SK-N-SH (cell line): ENCODE measurements at regions not wholly inside any gene's neighbourhood (a gene's known extent, or its start where the extent isn't known, plus 50 kb on each side); places are given as distances from the start of the nearest gene placed in this dataset.

Source experiments
- CTCF ChIA-PET: fragments of 300-600, 350-600 bp; formaldehyde crosslinking; extraction: SDS; loops from one replicate; lab custom pipeline; 2021; lab: Yijun Ruan, JAX
- POLR2A ChIA-PET: fragments of 350-600 bp; sonication (Branson Sonifier 250); formaldehyde crosslinking; extraction: SDS; loops from one replicate; lab custom pipeline; 2020; ENCODE audit warnings: antibody characterized with exemption, inconsistent platforms; lab: Yijun Ruan, JAX
- DNase-seq: peaks from one replicate; pipeline ENCODE4 v3.0.0; 2012
- H2AFZ ChIP-seq: fragments of 200-600 bp; sonication (generic); 2 replicates; pipeline ENCODE4 v1.8.1; 2016; ENCODE audit warnings: antibody characterized with exemption, mild to moderate bottlenecking, low read depth
- H3F3A ChIP-seq: fragments of 200-600 bp; sonication (generic); replicated peaks from 2 replicates; pipeline ENCODE3; 2016; ENCODE audit warnings: antibody characterized with exemption, mild to moderate bottlenecking; ENCODE audit not compliant: insufficient read depth
- H3K27ac ChIP-seq, 2 experiments: fragments of 200-500 bp in 1 of 2; fragments of 200-600 bp in 1 of 2; sonication (Bioruptor generic) in 1 of 2; sonication (generic), shearing (Covaris generic) in 1 of 2; 2 replicates each; pipeline versions ENCODE4 v1.5.1 to v1.6.1; 2014 to 2016; ENCODE audit warnings: low read depth in 2 of 2, inconsistent platforms in 1 of 2, low read length in 1 of 2, mild to moderate bottlenecking in 1 of 2, mixed read lengths in 1 of 2
- H3K27me3 ChIP-seq: fragments of 200-600 bp; sonication (generic), shearing (Covaris generic); 2 replicates; pipeline ENCODE4 v1.6.1; 2016; ENCODE audit warnings: mixed run types; ENCODE audit not compliant: insufficient read depth
- H3K36me3 ChIP-seq, 2 experiments: fragments of 200-500 bp in 1 of 2; fragments of 200-600 bp in 1 of 2; sonication (Bioruptor generic) in 1 of 2; sonication (generic) in 1 of 2; replicated peaks in 1 of 2; 2 replicates each; pipeline versions ENCODE3 to v1.5.1; 2014 to 2016; ENCODE audit warnings: low read length in 1 of 2, mild to moderate bottlenecking in 1 of 2; ENCODE audit not compliant: insufficient read depth in 2 of 2, control insufficient read depth in 1 of 2
- H3K4me1 ChIP-seq, 2 experiments: fragments of 200-500 bp in 1 of 2; fragments of 200-600 bp in 1 of 2; sonication (Bioruptor generic) in 1 of 2; sonication (generic), shearing (Covaris generic) in 1 of 2; 2 replicates each; pipeline versions ENCODE4 v1.5.1 to v1.6.1; 2014 to 2016; ENCODE audit warnings: low read depth in 1 of 2, low read length in 1 of 2, mixed run types in 1 of 2; ENCODE audit not compliant: insufficient read depth in 2 of 2, control insufficient read depth in 1 of 2
- H3K4me2 ChIP-seq: fragments of 200-600 bp; sonication (generic), shearing (Covaris generic); 2 replicates; pipeline ENCODE4 v1.6.1; 2017; ENCODE audit warnings: mixed run types
- H3K4me3 ChIP-seq, 2 experiments: fragments of 200-500 bp in 1 of 2; fragments of 200-600 bp in 1 of 2; sonication (Bioruptor generic) in 1 of 2; sonication (generic), shearing (Covaris generic) in 1 of 2; 2 replicates each; pipeline versions ENCODE4 v1.5.1 to v1.8.1; 2014 to 2016; ENCODE audit warnings: low read depth in 2 of 2, inconsistent platforms in 1 of 2, low read length in 1 of 2, mild to moderate bottlenecking in 1 of 2, mixed read lengths in 1 of 2, moderate library complexity in 1 of 2
- H3K79me2 ChIP-seq: fragments of 200-600 bp; sonication (generic); 2 replicates; pipeline ENCODE4 v1.8.1; 2017; ENCODE audit warnings: mild to moderate bottlenecking; ENCODE audit not compliant: insufficient read depth
- H3K9ac ChIP-seq: fragments of 200-600 bp; sonication (generic); 2 replicates; pipeline ENCODE4 v1.6.1; 2017; ENCODE audit warnings: mixed run types
- H3K9me2 ChIP-seq: fragments of 200-600 bp; sonication (generic); 2 replicates; pipeline ENCODE4 v1.6.1; 2017; ENCODE audit warnings: mixed run types
- H3K9me3 ChIP-seq: fragments of 200-600 bp; sonication (generic); 2 replicates; pipeline ENCODE4 v1.6.1; 2017; ENCODE audit warnings: mixed run types, mild to moderate bottlenecking, moderate library complexity
- H4K20me1 ChIP-seq: fragments of 200-600 bp; sonication (generic); 2 replicates; pipeline ENCODE4 v1.6.1; 2017; ENCODE audit warnings: mild to moderate bottlenecking, mixed run types; ENCODE audit not compliant: insufficient read depth
- FOXJ3 ChIP-seq: sonication (generic); formaldehyde crosslinking; IDR thresholded peaks from 2 replicates; pipeline ENCODE4 v1.5.1; 2020; ENCODE audit warnings: mild to moderate bottlenecking, missing genetic modification reagents
- FOXM1 ChIP-seq: IDR thresholded peaks from 2 replicates; pipeline ENCODE4 v1.4.0; 2012; ENCODE audit warnings: low read depth, mild to moderate bottlenecking
- GABPA ChIP-seq: IDR thresholded peaks from 2 replicates; pipeline ENCODE4 v1.4.0; 2012; ENCODE audit warnings: low read depth, mild to moderate bottlenecking
- GATA2 ChIP-seq: sonication (generic); formaldehyde crosslinking; IDR thresholded peaks from 2 replicates; pipeline ENCODE4 v1.5.0; 2020; ENCODE audit warnings: mild to moderate bottlenecking, missing genetic modification reagents
- JUND ChIP-seq: IDR thresholded peaks from 2 replicates; pipeline ENCODE4 v1.4.0; 2012
- MEF2A ChIP-seq: IDR thresholded peaks from 2 replicates; pipeline ENCODE4 v1.4.0; 2012; ENCODE audit warnings: low read depth, borderline replicate concordance
- MXI1 ChIP-seq: IDR thresholded peaks from 2 replicates; pipeline ENCODE4 v1.6.1; 2012; ENCODE audit warnings: mild to moderate bottlenecking, low read depth, low read length, improper control_type of control experiment
- NFIC ChIP-seq: IDR thresholded peaks from 2 replicates; pipeline ENCODE4 v1.4.0; 2012; ENCODE audit warnings: borderline replicate concordance
- RAD21 ChIP-seq: IDR thresholded peaks from 2 replicates; pipeline ENCODE4 v1.6.1; 2012; ENCODE audit warnings: mild to moderate bottlenecking, low read length
- RCOR1 ChIP-seq: fragments of 150-350 bp; IDR thresholded peaks from 2 replicates; pipeline ENCODE4 v1.6.1; 2017; ENCODE audit warnings: antibody characterized with exemption, low read length
- RXRA ChIP-seq: IDR thresholded peaks from 2 replicates; pipeline ENCODE4 v1.4.0; 2012; ENCODE audit warnings: low read depth, mild to moderate bottlenecking, borderline replicate concordance
- SMC3 ChIP-seq: IDR thresholded peaks from 2 replicates; pipeline ENCODE4 v1.6.1; 2012; ENCODE audit warnings: low read depth, low read length, improper control_type of control experiment
- TAF1 ChIP-seq: IDR thresholded peaks from 2 replicates; pipeline ENCODE4 v1.6.1; 2012; ENCODE audit warnings: low read depth, mild to moderate bottlenecking, low read length, moderate library complexity, borderline replicate concordance
- TCF12 ChIP-seq: IDR thresholded peaks from 2 replicates; pipeline ENCODE4 v1.4.0; 2012
- WGBS: methylation state at CpG from one replicate; pipeline ENCODE4 v1.1.6; 2017; ENCODE audit warnings: low lambda C conversion rate; 5-methylcytosine and 5-hydroxymethylcytosine counted together
- TF ChIP-seq, protein P1 (sequence below): IDR thresholded peaks from 2 replicates; pipeline ENCODE4; 2012
- TF ChIP-seq, protein P2 (sequence below): IDR thresholded peaks from 2 replicates; pipeline ENCODE4 v1.6.1; 2012; ENCODE audit warnings: mild to moderate bottlenecking, low read depth, low read length, moderate library complexity
- TF ChIP-seq, protein P3 (sequence below): fragments of 150-350 bp; IDR thresholded peaks from 2 replicates; pipeline ENCODE4 v1.6.1; 2016; ENCODE audit warnings: mild to moderate bottlenecking, low read depth, low read length
- TF ChIP-seq, protein P4 (sequence below): IDR thresholded peaks from 2 replicates; pipeline ENCODE4 v1.4.0; 2012; ENCODE audit warnings: low read depth, borderline replicate concordance

DNA sequence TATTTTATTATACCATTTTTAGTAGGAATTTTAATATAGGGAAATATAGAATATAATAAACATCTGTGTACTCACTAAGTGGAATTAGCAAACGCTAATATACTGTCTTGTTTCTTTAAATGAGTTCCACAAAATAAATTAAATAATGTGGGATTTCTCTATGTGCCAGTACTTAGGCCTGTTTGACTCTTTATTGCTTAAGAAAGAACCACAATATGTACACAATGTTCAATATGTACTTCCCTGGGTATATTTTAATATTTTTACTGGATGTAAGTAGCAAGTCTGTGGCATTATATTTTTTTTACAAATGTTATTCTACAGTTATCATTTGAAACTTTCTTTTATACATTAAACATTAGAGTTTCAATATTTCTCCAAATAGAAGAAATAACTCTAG is 92.5 kb upstream of the CARD18 start (continued):
- TF ChIP-seq, protein P1, sequence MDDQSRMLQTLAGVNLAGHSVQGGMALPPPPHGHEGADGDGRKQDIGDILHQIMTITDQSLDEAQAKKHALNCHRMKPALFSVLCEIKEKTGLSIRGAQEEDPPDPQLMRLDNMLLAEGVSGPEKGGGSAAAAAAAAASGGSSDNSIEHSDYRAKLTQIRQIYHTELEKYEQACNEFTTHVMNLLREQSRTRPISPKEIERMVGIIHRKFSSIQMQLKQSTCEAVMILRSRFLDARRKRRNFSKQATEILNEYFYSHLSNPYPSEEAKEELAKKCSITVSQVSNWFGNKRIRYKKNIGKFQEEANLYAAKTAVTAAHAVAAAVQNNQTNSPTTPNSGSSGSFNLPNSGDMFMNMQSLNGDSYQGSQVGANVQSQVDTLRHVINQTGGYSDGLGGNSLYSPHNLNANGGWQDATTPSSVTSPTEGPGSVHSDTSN = no peak
- TF ChIP-seq RCOR1 (no peak), RAD21 (no peak), GATA2 (CRISPR knock-in tag) (no peak), MXI1 (no peak)
- TF ChIP-seq, protein P2, sequence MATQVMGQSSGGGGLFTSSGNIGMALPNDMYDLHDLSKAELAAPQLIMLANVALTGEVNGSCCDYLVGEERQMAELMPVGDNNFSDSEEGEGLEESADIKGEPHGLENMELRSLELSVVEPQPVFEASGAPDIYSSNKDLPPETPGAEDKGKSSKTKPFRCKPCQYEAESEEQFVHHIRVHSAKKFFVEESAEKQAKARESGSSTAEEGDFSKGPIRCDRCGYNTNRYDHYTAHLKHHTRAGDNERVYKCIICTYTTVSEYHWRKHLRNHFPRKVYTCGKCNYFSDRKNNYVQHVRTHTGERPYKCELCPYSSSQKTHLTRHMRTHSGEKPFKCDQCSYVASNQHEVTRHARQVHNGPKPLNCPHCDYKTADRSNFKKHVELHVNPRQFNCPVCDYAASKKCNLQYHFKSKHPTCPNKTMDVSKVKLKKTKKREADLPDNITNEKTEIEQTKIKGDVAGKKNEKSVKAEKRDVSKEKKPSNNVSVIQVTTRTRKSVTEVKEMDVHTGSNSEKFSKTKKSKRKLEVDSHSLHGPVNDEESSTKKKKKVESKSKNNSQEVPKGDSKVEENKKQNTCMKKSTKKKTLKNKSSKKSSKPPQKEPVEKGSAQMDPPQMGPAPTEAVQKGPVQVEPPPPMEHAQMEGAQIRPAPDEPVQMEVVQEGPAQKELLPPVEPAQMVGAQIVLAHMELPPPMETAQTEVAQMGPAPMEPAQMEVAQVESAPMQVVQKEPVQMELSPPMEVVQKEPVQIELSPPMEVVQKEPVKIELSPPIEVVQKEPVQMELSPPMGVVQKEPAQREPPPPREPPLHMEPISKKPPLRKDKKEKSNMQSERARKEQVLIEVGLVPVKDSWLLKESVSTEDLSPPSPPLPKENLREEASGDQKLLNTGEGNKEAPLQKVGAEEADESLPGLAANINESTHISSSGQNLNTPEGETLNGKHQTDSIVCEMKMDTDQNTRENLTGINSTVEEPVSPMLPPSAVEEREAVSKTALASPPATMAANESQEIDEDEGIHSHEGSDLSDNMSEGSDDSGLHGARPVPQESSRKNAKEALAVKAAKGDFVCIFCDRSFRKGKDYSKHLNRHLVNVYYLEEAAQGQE = no peak

DNA sequence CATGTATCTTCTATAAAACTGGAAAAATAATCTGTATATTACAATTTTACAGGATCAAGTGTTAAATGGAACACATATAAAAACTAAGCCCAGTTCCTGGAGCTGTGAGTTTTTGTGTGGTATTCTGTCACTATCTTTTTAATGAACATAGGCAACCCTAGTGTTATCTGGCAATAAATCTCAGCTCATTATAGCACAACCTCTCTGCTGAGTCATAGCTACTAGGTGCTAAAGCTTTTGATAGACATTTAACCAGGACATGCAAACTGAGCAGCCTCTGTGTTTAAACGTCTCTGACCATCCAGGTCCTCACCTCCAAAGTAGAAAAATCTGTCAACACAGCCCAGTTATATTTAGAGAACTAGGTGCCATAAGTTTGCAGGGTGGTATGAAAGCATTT is 91.0 kb upstream of the CARD18 start:
- Histone ChIP-seq H3K4me3 (no peak overlapping the region), H3K9ac (no peak overlapping the region), H3K9me3 (no peaks in the 10 kb centered on the region), H3K4me1 (no peaks in the 10 kb centered on the region), H3K79me2 (no peaks in the 10 kb centered on the region), H4K20me1 (no peaks in the 10 kb centered on the region), H3K27ac (no peak overlapping the region), H3K4me2 (no peak overlapping the region), H2AFZ (no peak overlapping the region), H3K36me3 (no peaks in the 10 kb centered on the region), H3K27me3 (no peaks in the 10 kb centered on the region), H3K9me2 (no peaks in the 10 kb centered on the region), H3F3A (no peaks in the 10 kb centered on the region)
- DNase-seq = no peak
- POLR2A ChIA-PET = no interaction called here
- TF ChIP-seq, protein P1 = no peak
- TF ChIP-seq FOXM1 (no peak), TCF12 (no peak), RCOR1 (no peak), RXRA (no peak), JUND (no peak), GABPA (no peak), SMC3 (no peak), MEF2A (no peak), FOXJ3 (CRISPR knock-in tag) (no peak), NFIC (no peak), TAF1 (no peak)
- TF ChIP-seq, protein P3, sequence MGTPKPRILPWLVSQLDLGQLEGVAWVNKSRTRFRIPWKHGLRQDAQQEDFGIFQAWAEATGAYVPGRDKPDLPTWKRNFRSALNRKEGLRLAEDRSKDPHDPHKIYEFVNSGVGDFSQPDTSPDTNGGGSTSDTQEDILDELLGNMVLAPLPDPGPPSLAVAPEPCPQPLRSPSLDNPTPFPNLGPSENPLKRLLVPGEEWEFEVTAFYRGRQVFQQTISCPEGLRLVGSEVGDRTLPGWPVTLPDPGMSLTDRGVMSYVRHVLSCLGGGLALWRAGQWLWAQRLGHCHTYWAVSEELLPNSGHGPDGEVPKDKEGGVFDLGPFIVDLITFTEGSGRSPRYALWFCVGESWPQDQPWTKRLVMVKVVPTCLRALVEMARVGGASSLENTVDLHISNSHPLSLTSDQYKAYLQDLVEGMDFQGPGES = no peak
- TF ChIP-seq, protein P4, sequence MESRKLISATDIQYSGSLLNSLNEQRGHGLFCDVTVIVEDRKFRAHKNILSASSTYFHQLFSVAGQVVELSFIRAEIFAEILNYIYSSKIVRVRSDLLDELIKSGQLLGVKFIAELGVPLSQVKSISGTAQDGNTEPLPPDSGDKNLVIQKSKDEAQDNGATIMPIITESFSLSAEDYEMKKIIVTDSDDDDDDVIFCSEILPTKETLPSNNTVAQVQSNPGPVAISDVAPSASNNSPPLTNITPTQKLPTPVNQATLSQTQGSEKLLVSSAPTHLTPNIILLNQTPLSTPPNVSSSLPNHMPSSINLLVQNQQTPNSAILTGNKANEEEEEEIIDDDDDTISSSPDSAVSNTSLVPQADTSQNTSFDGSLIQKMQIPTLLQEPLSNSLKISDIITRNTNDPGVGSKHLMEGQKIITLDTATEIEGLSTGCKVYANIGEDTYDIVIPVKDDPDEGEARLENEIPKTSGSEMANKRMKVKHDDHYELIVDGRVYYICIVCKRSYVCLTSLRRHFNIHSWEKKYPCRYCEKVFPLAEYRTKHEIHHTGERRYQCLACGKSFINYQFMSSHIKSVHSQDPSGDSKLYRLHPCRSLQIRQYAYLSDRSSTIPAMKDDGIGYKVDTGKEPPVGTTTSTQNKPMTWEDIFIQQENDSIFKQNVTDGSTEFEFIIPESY = no peak
- TF ChIP-seq, protein P2 = no peak
- CTCF ChIA-PET = interaction anchor here (1.0 kb wide), 2 partner anchors 28 to 632 kb away, joined by 3 to 5 read pairs; no protein-coding TSS in a partner anchor
- 23% methylated on average over 1 of the region's 1 CpG for WGBS
